K562 (cell line): ENCODE measurements at regions not wholly inside any gene's neighbourhood (a gene's known extent, or its start where the extent isn't known, plus 50 kb on each side); places are given as distances from the start of the nearest gene placed in this dataset.

ENCODE experiments used
- ATAC-seq: fragments of 200-7000 bp; cut with Tn5 transposase; 3 replicates; pipeline ENCODE4 v1.9.1; 2020; ENCODE audit warnings: moderate library complexity
- BruUV-seq: library from RNA; stranded (reverse); fragments of 400-500 nt; replicated peaks from 2 replicates; lab custom pipeline; 2021; lab: Mats Ljungman, UMichigan
- CTCF ChIA-PET: fragments of 300-600 bp; formaldehyde crosslinking; extraction: SDS; loops from one replicate; lab custom pipeline; 2021; ENCODE audit warnings: low intra/inter-chr PET ratio; lab: Yijun Ruan, JAX
- POLR2A ChIA-PET: fragments of 300-600, 350-650 bp; sonication (Branson Sonifier 250); formaldehyde crosslinking; extraction: SDS; loops from one replicate; lab custom pipeline; 2021; ENCODE audit warnings: antibody characterized with exemption, inconsistent platforms; lab: Yijun Ruan, JAX
- DNase-seq, 4 experiments: peaks; one replicate each; pipeline versions ENCODE4 v3.0.0 to v3.0.0-alpha.2; 2011 to 2018; ENCODE audit warnings: low spot score in 3 of 4, mixed read lengths in 3 of 4; ENCODE audit errors: extremely low read depth in 1 of 4
- FAIRE-seq: peaks from 2 replicates; lab custom pipeline; 2011; peaks lifted over from hg19 to GRCh38; lab: Jason Lieb, UNC
- H2AFZ ChIP-seq: 2 replicates; pipeline ENCODE4 v1.6.0; 2011; ENCODE audit warnings: low read depth, low read length, control low read depth, inconsistent platforms
- H3K27ac ChIP-seq: fragments of 200-600 bp; 3 replicates; pipeline ENCODE4 v1.8.0; 2011; ENCODE audit warnings: low read depth, mild to moderate bottlenecking, control low read depth, inconsistent platforms, low read length, moderate library complexity, mixed read lengths; ENCODE audit errors: extremely low read depth
- H3K27me3 ChIP-seq, 2 experiments: fragments of 300-600 bp in 1 of 2; 2 replicates in 1 of 2; 3 replicates in 1 of 2; pipeline versions ENCODE4 v1.6.0 to v1.8.0; 2011; ENCODE audit warnings: inconsistent platforms in 2 of 2, low read length in 2 of 2, mild to moderate bottlenecking in 1 of 2, mixed read lengths in 1 of 2, moderate library complexity in 1 of 2; ENCODE audit not compliant: control insufficient read depth in 2 of 2, insufficient read depth in 2 of 2
- H3K36me3 ChIP-seq: fragments of 300-600 bp; 3 replicates; pipeline ENCODE4 v1.8.0; 2011; ENCODE audit warnings: mild to moderate bottlenecking, low read length, inconsistent platforms; ENCODE audit not compliant: control insufficient read depth, insufficient read depth
- H3K4me1 ChIP-seq, 2 experiments: fragments of 200-600 bp in 1 of 2; replicated peaks in 1 of 2; 2 replicates in 1 of 2; 3 replicates in 1 of 2; pipeline versions ENCODE4 v1.5.1 to v1.8.0; 2011; ENCODE audit warnings: inconsistent platforms in 2 of 2, low read length in 2 of 2, mild to moderate bottlenecking in 1 of 2, mixed read lengths in 1 of 2, moderate library complexity in 1 of 2; ENCODE audit not compliant: control insufficient read depth in 2 of 2, insufficient read depth in 2 of 2
- H3K4me2 ChIP-seq: 2 replicates; pipeline ENCODE4 v1.6.1; 2011; ENCODE audit warnings: low read length, control low read depth, inconsistent platforms, mixed read lengths; ENCODE audit not compliant: insufficient read depth
- H3K4me3 ChIP-seq: fragments of 200-600 bp; sonication (generic), shearing (Covaris generic); 2 replicates; pipeline ENCODE4 v1.5.1; 2016; ENCODE audit warnings: control low read depth, inconsistent platforms
- H3K79me2 ChIP-seq: fragments of 200-600 bp; 3 replicates; pipeline ENCODE4 v1.8.0; 2011; ENCODE audit warnings: low read length, inconsistent platforms; ENCODE audit not compliant: control insufficient read depth, insufficient read depth
- H3K9ac ChIP-seq, 2 experiments: 2 replicates each; pipeline versions ENCODE4 v1.6.0 to v1.6.1; 2011; ENCODE audit warnings: low read depth in 2 of 2, low read length in 2 of 2, control low read depth in 1 of 2, inconsistent platforms in 1 of 2, mild to moderate bottlenecking in 1 of 2, mixed read lengths in 1 of 2; ENCODE audit not compliant: insufficient read depth in 1 of 2
- H3K9me1 ChIP-seq: one replicate; pipeline ENCODE4 v1.6.0; 2011; ENCODE audit warnings: inconsistent platforms, mild to moderate bottlenecking, low read length, moderate library complexity; ENCODE audit not compliant: control insufficient read depth, insufficient read depth
- H3K9me3 ChIP-seq: replicated peaks from 2 replicates; pipeline ENCODE4 v1.5.1; 2011; ENCODE audit warnings: low read depth, low read length, inconsistent platforms; ENCODE audit not compliant: control insufficient read depth, insufficient read depth
- H4K20me1 ChIP-seq: replicated peaks from 2 replicates; pipeline ENCODE4 v1.6.1; 2011; ENCODE audit warnings: low read length, inconsistent platforms, mixed read lengths; ENCODE audit not compliant: control insufficient read depth, insufficient read depth
- ERF ChIP-seq: fragments of 450-650 bp; formaldehyde crosslinking; IDR thresholded peaks from 2 replicates; pipeline ENCODE4 v1.4.0; 2020; ENCODE audit warnings: mild to moderate bottlenecking, mixed read lengths
- ZBTB5 ChIP-seq: fragments of 450-650 bp; IDR thresholded peaks from 2 replicates; pipeline ENCODE4 v1.6.1; 2017; ENCODE audit warnings: antibody characterized with exemption
- WGBS: fragments of 100-300 bp; shearing (Covaris generic); methylation state at CpG from one replicate; pipeline ENCODE4 v1.1.6; 2016; ENCODE audit warnings: low coverage, mixed read lengths; ENCODE audit not compliant: insufficient coverage; ENCODE audit errors: missing lambda C conversion rate; 5-methylcytosine and 5-hydroxymethylcytosine counted together
- in situ Hi-C: fragments of 300-500 bp; cut with MboI; formaldehyde crosslinking; loops from 4 replicates; pipeline ENCODE4 v1.15.0; 2018; ENCODE audit warnings: inconsistent platforms, mixed read lengths
- intact Hi-C: fragments of 100-400 bp; cut with micrococcal nuclease; formaldehyde crosslinking; loops from 2 replicates; pipeline ENCODE4 v1.14.2; 2022

GRCh38 chr5:118321081-118321480 is 667.3 kb downstream of the DTWD2 start (continued):
- no peak for TF ChIP-seq ZBTB5

DNA sequence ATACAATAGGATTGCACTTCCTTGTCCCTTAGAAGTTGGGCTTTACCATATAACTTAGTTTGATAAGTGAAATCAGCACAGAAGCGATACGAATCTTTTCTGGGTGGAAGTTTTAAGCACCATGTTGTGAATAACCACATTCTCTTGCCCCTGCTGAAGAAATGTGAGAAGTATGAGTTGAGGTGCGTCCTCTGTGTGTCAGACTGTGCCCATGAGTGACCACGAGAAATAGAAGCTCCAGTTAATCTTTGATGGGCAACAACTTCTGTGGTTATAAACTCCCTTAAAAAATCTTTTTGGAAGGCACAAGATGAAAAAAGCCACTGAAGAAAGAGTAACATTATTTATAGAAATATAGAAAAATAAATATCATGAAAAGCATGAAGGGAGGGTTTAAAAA is 668.2 kb downstream of the DTWD2 start:
- no peak for ATAC-seq
- no peak overlapping the region for H2AFZ ChIP-seq
- H3K4me1 ChIP-seq = no peaks in the 10 kb centered on the region
- H3K9me3 ChIP-seq = 0 out of 2 replicates have a peak, but pooled peaks cover 2% of the 10 kb centered on the region
- H3K27me3 ChIP-seq = no peaks in the 10 kb centered on the region
- POLR2A ChIA-PET = no interaction called here
- H3K27ac ChIP-seq = no peak overlapping the region
- no peak for TF ChIP-seq ERF (CRISPR knock-in tag)
- TF ChIP-seq, all 486 proteins: peak for 0
- Histone ChIP-seq H3K9me1 (no peaks in the 10 kb centered on the region), H3K4me2 (no peak overlapping the region), H3K36me3 (no peaks in the 10 kb centered on the region), H3K4me3 (no peak overlapping the region), H4K20me1 (no peaks in the 10 kb centered on the region), H3K79me2 (no peaks in the 10 kb centered on the region), H3K9ac (no peak overlapping the region)
- FAIRE-seq = no peak
- in situ Hi-C loops = no loop called here
- BruUV-seq = no TSS peak
- intact Hi-C loops = no loop called here
- CTCF ChIA-PET = no interaction called here
- 2% methylated on average over 4 of the region's 4 CpGs for WGBS
- DNase-seq = no peak
